GM06990 (cell line): ENCODE measurements at regions not wholly inside any gene's neighbourhood (a gene's known extent, or its start where the extent isn't known, plus 50 kb on each side); places are given as distances from the start of the nearest gene placed in this dataset.

Experiments
- DNase-seq: peaks from one replicate; pipeline ENCODE4 v3.0.0-alpha.2; 2011; ENCODE audit not compliant: insufficient read length; ENCODE audit errors: extremely low read depth
- H3K27me3 ChIP-seq: replicated peaks from 2 replicates; pipeline ENCODE4 v1.6.0; 2011; ENCODE audit warnings: low read length; ENCODE audit not compliant: control insufficient read depth, insufficient read depth
- H3K36me3 ChIP-seq: 2 replicates; pipeline ENCODE4 v1.5.1; 2011; ENCODE audit warnings: low read length; ENCODE audit not compliant: control insufficient read depth, insufficient read depth
- H3K4me3 ChIP-seq: replicated peaks from 2 replicates; pipeline ENCODE4 v1.5.1; 2011; ENCODE audit warnings: low read depth, mild to moderate bottlenecking, control low read depth, low read length
- TF ChIP-seq, protein P1 (sequence below): IDR thresholded peaks from 2 replicates; pipeline ENCODE4 v1.5.1; 2011; ENCODE audit warnings: low read length, control low read depth, mild to moderate bottlenecking, inconsistent platforms; ENCODE audit not compliant: insufficient read depth, poor library complexity, severe bottlenecking

GRCh38 chr10:117601716-117602115, 59.2 kb downstream of the EMX2 start:
- Histone ChIP-seq H3K4me3 (no peak overlapping the region), H3K36me3 (no peaks in the 10 kb centered on the region), H3K27me3 (peaks cover 1% of the 10 kb centered on the region; the same call in 1 of the 2 replicates)
- TF ChIP-seq, protein P1, sequence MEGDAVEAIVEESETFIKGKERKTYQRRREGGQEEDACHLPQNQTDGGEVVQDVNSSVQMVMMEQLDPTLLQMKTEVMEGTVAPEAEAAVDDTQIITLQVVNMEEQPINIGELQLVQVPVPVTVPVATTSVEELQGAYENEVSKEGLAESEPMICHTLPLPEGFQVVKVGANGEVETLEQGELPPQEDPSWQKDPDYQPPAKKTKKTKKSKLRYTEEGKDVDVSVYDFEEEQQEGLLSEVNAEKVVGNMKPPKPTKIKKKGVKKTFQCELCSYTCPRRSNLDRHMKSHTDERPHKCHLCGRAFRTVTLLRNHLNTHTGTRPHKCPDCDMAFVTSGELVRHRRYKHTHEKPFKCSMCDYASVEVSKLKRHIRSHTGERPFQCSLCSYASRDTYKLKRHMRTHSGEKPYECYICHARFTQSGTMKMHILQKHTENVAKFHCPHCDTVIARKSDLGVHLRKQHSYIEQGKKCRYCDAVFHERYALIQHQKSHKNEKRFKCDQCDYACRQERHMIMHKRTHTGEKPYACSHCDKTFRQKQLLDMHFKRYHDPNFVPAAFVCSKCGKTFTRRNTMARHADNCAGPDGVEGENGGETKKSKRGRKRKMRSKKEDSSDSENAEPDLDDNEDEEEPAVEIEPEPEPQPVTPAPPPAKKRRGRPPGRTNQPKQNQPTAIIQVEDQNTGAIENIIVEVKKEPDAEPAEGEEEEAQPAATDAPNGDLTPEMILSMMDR, result no peak
- DNase-seq, result no peak

- peaks cover 1% of the 10 kb centered on the region; the same call in 1 of the 2 replicates for H3K27me3 ChIP-seq
- TF ChIP-seq, protein P1, result no peak
- no peaks in the 10 kb centered on the region for H3K36me3 ChIP-seq
- no peak for DNase-seq
- no peak overlapping the region for H3K4me3 ChIP-seq
Measured at GRCh38 chr10:117603081-117603480, 60.5 kb downstream of the EMX2 start.

GRCh38 chr10:117603726-117604125, 61.2 kb downstream of the EMX2 start:
- no peak for DNase-seq
- H3K36me3 ChIP-seq, result no peaks in the 10 kb centered on the region
- peaks cover 1% of the 10 kb centered on the region; the same call in 1 of the 2 replicates for H3K27me3 ChIP-seq
- TF ChIP-seq, protein P1, result no peak
- no peak overlapping the region for H3K4me3 ChIP-seq

DNA sequence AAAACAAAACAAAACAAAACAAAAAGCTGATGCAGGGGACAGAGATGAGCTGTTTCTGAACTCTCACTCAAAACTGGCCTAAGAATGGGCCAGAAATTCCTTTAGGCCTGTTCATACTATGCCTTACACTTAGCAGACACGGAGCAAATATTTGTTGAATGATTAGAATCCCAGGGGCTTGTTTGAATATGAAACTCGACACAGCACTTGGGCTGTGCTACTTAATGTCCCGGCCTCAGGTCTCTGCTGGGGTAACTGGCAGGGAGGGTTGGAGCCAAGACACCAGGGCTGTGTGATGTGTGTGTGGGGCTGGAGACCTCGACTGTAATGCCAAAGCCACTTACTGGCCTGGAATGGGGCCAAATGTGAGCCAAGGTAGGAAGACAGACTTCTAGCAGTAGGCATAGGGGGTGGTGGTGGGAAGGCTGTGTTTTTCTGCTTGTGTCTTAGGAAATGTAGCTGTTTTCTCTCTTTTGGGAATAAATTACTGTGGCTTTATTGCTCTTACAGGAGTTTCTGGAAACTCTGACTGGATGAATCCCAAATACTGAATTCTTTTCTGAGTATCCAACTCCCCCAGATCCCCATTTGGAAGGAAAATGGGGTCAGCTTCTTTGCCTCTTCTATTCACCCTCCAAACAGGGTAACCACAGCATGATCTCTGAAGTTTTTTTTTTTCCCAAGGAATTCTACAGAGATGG, 66.7 kb downstream of the EMX2 start:
- DNase-seq, result no peak
- TF ChIP-seq, protein P1, result no peak
- no peaks in the 10 kb centered on the region for H3K27me3 ChIP-seq
- no peaks in the 10 kb centered on the region for H3K36me3 ChIP-seq
- no peak overlapping the region for H3K4me3 ChIP-seq

GRCh38 chr10:117609796-117610170, 67.2 kb downstream of the EMX2 start:
- H3K27me3 ChIP-seq, result no peaks in the 10 kb centered on the region
- no peaks in the 10 kb centered on the region for H3K36me3 ChIP-seq
- TF ChIP-seq, protein P1, result no peak
- no peak overlapping the region for H3K4me3 ChIP-seq
- DNase-seq, result no peak

DNA sequence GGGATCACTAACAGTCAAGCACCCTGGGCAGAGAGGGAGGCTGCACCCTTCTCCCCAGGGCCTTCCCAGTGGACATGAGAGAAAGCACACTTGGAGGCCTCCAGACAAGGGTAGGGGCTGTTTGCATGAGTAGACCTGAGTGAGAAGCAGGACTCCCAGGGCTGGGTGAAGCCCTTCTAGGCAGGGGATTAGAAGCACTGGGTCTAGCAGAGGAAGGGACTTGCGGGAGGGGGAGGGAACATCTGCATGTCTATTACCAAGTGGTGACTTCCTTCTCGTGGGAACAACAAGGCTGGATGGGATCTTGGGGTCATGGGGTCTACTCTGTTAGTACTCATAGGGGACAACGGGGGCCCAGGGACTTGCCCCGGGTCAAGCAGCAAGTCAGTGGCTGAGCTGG, 67.8 kb downstream of the EMX2 start:
- no peak for DNase-seq
- TF ChIP-seq, protein P1, result no peak
- Histone ChIP-seq H3K36me3 (no peaks in the 10 kb centered on the region), H3K27me3 (no peaks in the 10 kb centered on the region), H3K4me3 (no peak overlapping the region)
